ENCODE measurements at regions not wholly inside any gene's neighbourhood (a gene's known extent, or its start where the extent isn't known, plus 50 kb on each side); places are given as distances from the start of the nearest gene placed in this dataset.

DNA sequence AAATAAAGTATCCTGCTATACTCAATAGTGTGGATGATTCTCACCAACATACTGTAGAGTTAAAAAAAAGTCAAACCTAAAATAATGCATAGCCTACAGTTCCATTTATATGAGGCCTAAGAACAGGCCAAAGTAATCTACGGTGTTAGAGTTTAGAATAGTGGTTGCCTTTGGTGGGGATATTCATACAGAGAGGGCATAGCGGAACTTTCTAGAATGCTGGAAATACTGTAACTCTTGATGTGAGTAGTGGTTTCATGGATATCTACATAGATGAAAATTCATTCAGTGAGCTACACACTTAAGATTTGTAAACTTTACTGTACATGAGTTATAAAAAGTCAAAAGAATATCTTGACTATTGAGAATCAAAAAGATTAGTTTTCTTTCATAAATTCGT lies 349.9 kb upstream of the NFE2L3 start:
- no peak for TF ChIP-seq EP300 (conservative IDR thresholded peaks at IDR 0.05; ENCODE audit: poor library complexity, severe bottlenecking)
- TF ChIP-seq, protein P1, sequence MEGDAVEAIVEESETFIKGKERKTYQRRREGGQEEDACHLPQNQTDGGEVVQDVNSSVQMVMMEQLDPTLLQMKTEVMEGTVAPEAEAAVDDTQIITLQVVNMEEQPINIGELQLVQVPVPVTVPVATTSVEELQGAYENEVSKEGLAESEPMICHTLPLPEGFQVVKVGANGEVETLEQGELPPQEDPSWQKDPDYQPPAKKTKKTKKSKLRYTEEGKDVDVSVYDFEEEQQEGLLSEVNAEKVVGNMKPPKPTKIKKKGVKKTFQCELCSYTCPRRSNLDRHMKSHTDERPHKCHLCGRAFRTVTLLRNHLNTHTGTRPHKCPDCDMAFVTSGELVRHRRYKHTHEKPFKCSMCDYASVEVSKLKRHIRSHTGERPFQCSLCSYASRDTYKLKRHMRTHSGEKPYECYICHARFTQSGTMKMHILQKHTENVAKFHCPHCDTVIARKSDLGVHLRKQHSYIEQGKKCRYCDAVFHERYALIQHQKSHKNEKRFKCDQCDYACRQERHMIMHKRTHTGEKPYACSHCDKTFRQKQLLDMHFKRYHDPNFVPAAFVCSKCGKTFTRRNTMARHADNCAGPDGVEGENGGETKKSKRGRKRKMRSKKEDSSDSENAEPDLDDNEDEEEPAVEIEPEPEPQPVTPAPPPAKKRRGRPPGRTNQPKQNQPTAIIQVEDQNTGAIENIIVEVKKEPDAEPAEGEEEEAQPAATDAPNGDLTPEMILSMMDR (IDR thresholded peaks at IDR 0.05; ENCODE audit: poor library complexity, severe bottlenecking): no peak
- TF ChIP-seq, protein P2, sequence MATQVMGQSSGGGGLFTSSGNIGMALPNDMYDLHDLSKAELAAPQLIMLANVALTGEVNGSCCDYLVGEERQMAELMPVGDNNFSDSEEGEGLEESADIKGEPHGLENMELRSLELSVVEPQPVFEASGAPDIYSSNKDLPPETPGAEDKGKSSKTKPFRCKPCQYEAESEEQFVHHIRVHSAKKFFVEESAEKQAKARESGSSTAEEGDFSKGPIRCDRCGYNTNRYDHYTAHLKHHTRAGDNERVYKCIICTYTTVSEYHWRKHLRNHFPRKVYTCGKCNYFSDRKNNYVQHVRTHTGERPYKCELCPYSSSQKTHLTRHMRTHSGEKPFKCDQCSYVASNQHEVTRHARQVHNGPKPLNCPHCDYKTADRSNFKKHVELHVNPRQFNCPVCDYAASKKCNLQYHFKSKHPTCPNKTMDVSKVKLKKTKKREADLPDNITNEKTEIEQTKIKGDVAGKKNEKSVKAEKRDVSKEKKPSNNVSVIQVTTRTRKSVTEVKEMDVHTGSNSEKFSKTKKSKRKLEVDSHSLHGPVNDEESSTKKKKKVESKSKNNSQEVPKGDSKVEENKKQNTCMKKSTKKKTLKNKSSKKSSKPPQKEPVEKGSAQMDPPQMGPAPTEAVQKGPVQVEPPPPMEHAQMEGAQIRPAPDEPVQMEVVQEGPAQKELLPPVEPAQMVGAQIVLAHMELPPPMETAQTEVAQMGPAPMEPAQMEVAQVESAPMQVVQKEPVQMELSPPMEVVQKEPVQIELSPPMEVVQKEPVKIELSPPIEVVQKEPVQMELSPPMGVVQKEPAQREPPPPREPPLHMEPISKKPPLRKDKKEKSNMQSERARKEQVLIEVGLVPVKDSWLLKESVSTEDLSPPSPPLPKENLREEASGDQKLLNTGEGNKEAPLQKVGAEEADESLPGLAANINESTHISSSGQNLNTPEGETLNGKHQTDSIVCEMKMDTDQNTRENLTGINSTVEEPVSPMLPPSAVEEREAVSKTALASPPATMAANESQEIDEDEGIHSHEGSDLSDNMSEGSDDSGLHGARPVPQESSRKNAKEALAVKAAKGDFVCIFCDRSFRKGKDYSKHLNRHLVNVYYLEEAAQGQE (IDR thresholded peaks at IDR 0.05; ENCODE audit: borderline replicate concordance): no peak
- TF ChIP-seq EZH2 (IDR thresholded peaks at IDR 0.05; ENCODE audit: borderline replicate concordance, insufficient read depth, low read length, poor library complexity, severe bottlenecking): no peak
- TF ChIP-seq TAF1 (IDR thresholded peaks at IDR 0.05; ENCODE audit: low read depth): no peak
- TF ChIP-seq POLR2AphosphoS5 (IDR thresholded peaks at IDR 0.05): no peak
- TF ChIP-seq MXI1 (conservative IDR thresholded peaks at IDR 0.05; ENCODE audit: poor library complexity, severe bottlenecking): no peak
- TF ChIP-seq RAD21 (conservative IDR thresholded peaks at IDR 0.05): no peak
- no peak for TF ChIP-seq SMC3 (conservative IDR thresholded peaks at IDR 0.05; ENCODE audit: poor library complexity)

Measured in neural cell (in vitro differentiated cells).